HL-60 (cell line): ENCODE measurements at regions not wholly inside any gene's neighbourhood (a gene's known extent, or its start where the extent isn't known, plus 50 kb on each side); places are given as distances from the start of the nearest gene placed in this dataset.

Source experiments
- CTCF ChIP-seq: IDR thresholded peaks from one replicate; pipeline ENCODE4 v1.5.1; 2011; ENCODE audit warnings: low read length, control low read depth, inconsistent platforms; ENCODE audit not compliant: insufficient read depth
- POLR2AphosphoS5 ChIP-seq: IDR thresholded peaks from 2 replicates; pipeline ENCODE4 v1.6.1; 2012; ENCODE audit warnings: low read depth

DNA sequence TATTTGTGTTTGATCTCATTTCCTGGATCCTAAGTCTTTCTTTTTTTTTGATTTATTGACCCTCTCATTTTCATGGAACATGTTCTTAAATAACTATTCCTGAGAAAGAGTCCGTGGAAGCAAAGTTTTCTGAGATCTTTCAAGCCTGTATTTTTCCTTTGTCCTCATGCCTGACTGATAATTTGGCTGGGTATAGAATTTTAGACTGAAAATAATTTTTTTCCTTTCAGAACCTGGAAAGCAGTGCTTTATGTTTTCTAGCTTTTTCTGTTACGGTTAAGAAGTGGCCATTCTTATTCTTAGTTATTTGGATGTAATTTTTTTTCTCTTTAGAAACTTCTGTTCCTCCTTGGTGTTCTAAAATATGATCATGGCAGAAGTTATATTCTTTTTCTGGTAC, 82.5 kb downstream of the SEMA4F start:
- TF ChIP-seq CTCF: no peak
- no peak for TF ChIP-seq POLR2AphosphoS5
